Small intestine (tissue), 7 donors: ENCODE measurements at regions not wholly inside any gene's neighbourhood (a gene's known extent, or its start where the extent isn't known, plus 50 kb on each side); places are given as distances from the start of the nearest gene placed in this dataset.
"Not testable (repeated sequence)": the region's sequence is repeated elsewhere in the genome, so short reads cannot be mapped to it uniquely, and the experiment has no call there.

ENCODE experiments used
- DNase-seq, 2 donors: peaks; one replicate each; pipeline versions ENCODE4 v3.0.0 to v3.0.0-alpha.2; 2013
- FAIRE-seq: peaks from 2 replicates; lab custom pipeline; 2012; peaks lifted over from hg19 to GRCh38; lab: Jason Lieb, UNC
- H3K27ac ChIP-seq, 3 donors: one replicate each; pipeline ENCODE4 v1.5.1; 2013; ENCODE audit warnings: low read length in 2 of 3, mild to moderate bottlenecking in 2 of 3, control low read depth in 1 of 3, inconsistent platforms in 1 of 3, low read depth in 1 of 3, moderate library complexity in 1 of 3
- H3K27me3 ChIP-seq, 3 donors: one replicate each; pipeline ENCODE4 v1.6.1; 2013; ENCODE audit warnings: low read length in 3 of 3, inconsistent platforms in 1 of 3; ENCODE audit not compliant: control insufficient read depth in 3 of 3, insufficient read depth in 3 of 3
- H3K36me3 ChIP-seq, 3 donors: one replicate each; pipeline ENCODE4 v1.6.1; 2013; ENCODE audit warnings: low read length in 3 of 3, inconsistent platforms in 1 of 3, low read depth in 1 of 3, mild to moderate bottlenecking in 1 of 3, moderate library complexity in 1 of 3; ENCODE audit not compliant: control insufficient read depth in 3 of 3, insufficient read depth in 2 of 3
- H3K4me1 ChIP-seq, 3 donors: one replicate each; pipeline ENCODE4 v1.6.1; 2013; ENCODE audit warnings: low read length in 2 of 3, inconsistent platforms in 1 of 3, low read depth in 1 of 3, mild to moderate bottlenecking in 1 of 3, moderate library complexity in 1 of 3; ENCODE audit not compliant: control insufficient read depth in 3 of 3, insufficient read depth in 2 of 3
- H3K4me3 ChIP-seq, 3 donors: one replicate each; pipeline ENCODE4 v1.5.1; 2013; ENCODE audit warnings: low read length in 3 of 3, control low read depth in 1 of 3, inconsistent platforms in 1 of 3, low read depth in 1 of 3, mild to moderate bottlenecking in 1 of 3, moderate library complexity in 1 of 3
- H3K9me3 ChIP-seq, 2 donors: one replicate each; pipeline ENCODE4 v1.6.1; 2013; ENCODE audit warnings: low read depth in 1 of 2, low read length in 1 of 2; ENCODE audit not compliant: control insufficient read depth in 2 of 2, insufficient read depth in 1 of 2
- WGBS, 3 donors: extraction: QIAGEN DNeasy Blood & Tissue Kit; methylation state at CpG; one replicate each; pipeline ENCODE4 v1.1.7; 2013; 5-methylcytosine and 5-hydroxymethylcytosine counted together
- donor health status: healthy with polysubstance abuse.
- donor health status: control.
- donor health status: control.
- donor health status: Bipolar disorder and iron deficiency.
- donor health status: healthy.

- Histone ChIP-seq H3K27ac (no peak overlapping the region), H3K27me3 (no peaks in the 10 kb centered on the region), H3K9me3 (peaks cover 0 to 6% of the 10 kb centered on the region in 2 donors), H3K4me1 (peaks cover 0 to 4% (median under 1%) of the 10 kb centered on the region in 3 donors), H3K36me3 (no peaks in the 10 kb centered on the region), H3K4me3 (no peak overlapping the region)
- 86 to 97% (median 97%) methylated on average over 1 of the region's 1 CpG for WGBS, 3 donors
- no peak for DNase-seq
- FAIRE-seq = no peak
Observed at GRCh38 chr5:163910226-163910625, 404.8 kb downstream of the MAT2B start.

DNA sequence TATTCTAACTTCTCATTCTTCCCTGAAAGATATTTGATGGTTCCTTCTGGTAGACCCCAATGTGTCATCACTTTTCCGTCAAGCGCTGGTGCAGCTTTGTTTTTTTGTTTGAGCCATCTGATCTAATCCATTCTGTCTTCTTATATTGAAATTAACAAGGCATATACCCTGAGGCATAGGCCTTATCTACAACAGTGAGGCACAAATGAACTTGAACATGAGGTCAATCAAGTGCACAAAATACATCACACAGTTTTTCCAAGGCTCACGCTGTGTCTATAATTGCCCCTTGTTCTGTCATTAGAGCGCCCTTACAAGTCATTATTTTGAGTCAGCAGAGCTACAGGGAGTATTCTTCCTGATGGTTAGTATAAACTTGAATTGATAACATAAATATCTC, 406.6 kb downstream of the MAT2B start:
- Histone ChIP-seq H3K9me3 (no peaks in the 10 kb centered on the region), H3K27ac (no peak overlapping the region), H3K27me3 (no peaks in the 10 kb centered on the region), H3K4me3 (no peak overlapping the region), H3K4me1 (peaks cover 2 to 21% (median 9%) of the 10 kb centered on the region in 3 donors), H3K36me3 (no peaks in the 10 kb centered on the region)
- FAIRE-seq = no peak
- 74 to 84% (median 78%) methylated on average over 4 of the region's 4 CpGs for WGBS, 3 donors
- peak in 1 of 2 donors; percentile 5 for DNase-seq

DNA sequence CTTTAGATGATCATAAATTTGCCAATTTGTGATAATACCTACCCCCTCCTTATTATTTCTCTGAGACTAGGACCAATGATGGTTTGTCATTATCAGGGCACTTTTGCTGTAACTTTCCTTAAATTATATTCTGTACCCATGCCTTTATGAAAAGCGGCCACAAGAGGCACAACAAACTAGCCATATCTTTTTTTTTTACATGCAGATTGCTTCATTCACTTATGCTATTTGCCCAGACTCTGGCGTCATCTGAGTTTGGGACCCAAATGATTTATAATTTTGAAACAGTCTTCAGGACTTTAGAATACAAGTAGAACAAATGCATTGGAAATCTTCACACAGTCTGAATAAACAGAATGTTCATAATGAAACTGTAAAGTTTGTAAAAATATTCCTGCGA, 408.1 kb downstream of the MAT2B start:
- 63 to 81% (median 81%) methylated on average over 3 of the region's 3 CpGs for WGBS, 3 donors
- FAIRE-seq = no peak

DNA sequence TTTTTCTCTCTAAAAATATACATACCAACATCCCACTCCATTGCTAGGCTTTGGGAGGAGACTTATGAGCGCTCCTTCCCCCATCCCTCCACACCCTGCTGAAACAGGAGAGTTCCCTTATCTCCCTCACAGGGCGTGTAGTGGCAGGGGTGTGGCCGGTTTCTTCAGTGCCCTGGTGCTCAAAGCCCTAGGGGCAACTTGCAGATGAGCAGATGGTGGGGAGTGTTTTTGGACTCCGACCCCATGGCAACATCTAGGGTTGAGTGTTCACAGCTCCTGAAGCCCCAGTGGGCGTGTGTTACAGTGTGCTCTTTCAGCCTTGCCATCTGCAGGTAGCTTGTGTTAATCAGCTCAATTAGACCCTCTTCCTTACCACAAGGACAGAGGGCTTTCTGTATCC, 409.5 kb downstream of the MAT2B start:
- Histone ChIP-seq H3K4me1 (peaks cover 2 to 21% (median 9%) of the 10 kb centered on the region in 3 donors), H3K4me3 (no peak overlapping the region), H3K27ac (peak overlapping the region in 2 of 3 donors; percentile 59 to 90), H3K27me3 (no peaks in the 10 kb centered on the region), H3K9me3 (peaks cover 0 to 2% of the 10 kb centered on the region in 2 donors), H3K36me3 (no peaks in the 10 kb centered on the region)
- WGBS, 3 donors = 15 to 44% (median 20%) methylated on average over 5 of the region's 5 CpGs
- DNase-seq = peak; percentile 84 to 86
- no peak for FAIRE-seq

More for the DNA sequence above, 408.1 kb downstream of the MAT2B start:
- Histone ChIP-seq H3K4me3 (no peak overlapping the region), H3K27me3 (no peaks in the 10 kb centered on the region), H3K4me1 (peaks cover 2 to 21% (median 9%) of the 10 kb centered on the region in 3 donors), H3K27ac (no peak overlapping the region), H3K9me3 (no peaks in the 10 kb centered on the region), H3K36me3 (no peaks in the 10 kb centered on the region)
- no peak for DNase-seq

- H3K36me3 ChIP-seq = no peaks in the 10 kb centered on the region
- no peaks in the 10 kb centered on the region for H3K27me3 ChIP-seq
- peak; percentile 62 to 78 for DNase-seq
- H3K9me3 ChIP-seq = peaks cover 0 to 8% of the 10 kb centered on the region in 2 donors
- 20 to 50% (median 28%) methylated on average over 9 of the region's 9 CpGs for WGBS, 3 donors
- peaks cover 2 to 21% (median 9%) of the 10 kb centered on the region in 3 donors for H3K4me1 ChIP-seq
- no peak for FAIRE-seq
- peak overlapping the region; percentile 39 to 90 (median 59) for H3K27ac ChIP-seq
- no peak overlapping the region for H3K4me3 ChIP-seq
Observed at GRCh38 chr5:163915481-163915961, 410.1 kb downstream of the MAT2B start.

DNA sequence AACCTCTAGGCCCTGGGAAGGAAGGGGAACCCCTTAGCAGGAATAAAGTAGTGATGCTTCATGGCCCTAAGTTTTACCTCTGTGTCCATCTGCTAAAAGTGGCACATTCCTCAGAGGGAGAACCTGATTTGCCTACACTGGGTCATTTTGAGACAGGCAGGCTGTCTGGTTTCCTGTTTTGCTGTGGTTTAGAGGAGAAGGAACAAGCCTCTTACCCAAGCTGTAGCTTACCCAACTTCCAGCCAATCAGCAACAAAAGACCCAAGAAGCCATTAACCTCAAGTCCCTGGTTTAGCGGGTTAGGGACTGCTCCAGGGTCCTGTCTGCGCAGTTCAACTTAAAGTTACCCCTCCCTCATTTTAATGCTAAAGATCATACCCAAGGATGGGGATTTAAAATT, 411.0 kb downstream of the MAT2B start:
- Histone ChIP-seq H3K9me3 (peaks cover 0 to 9% of the 10 kb centered on the region in 2 donors), H3K4me1 (peaks cover 2 to 21% (median 9%) of the 10 kb centered on the region in 3 donors), H3K27ac (peak overlapping the region in 2 of 3 donors; percentile 59 to 90), H3K27me3 (no peaks in the 10 kb centered on the region), H3K36me3 (no peaks in the 10 kb centered on the region), H3K4me3 (no peak overlapping the region)
- FAIRE-seq = no peak
- WGBS, 3 donors = 56 to 84% (median 78%) methylated on average over 2 of the region's 2 CpGs
- DNase-seq = peak; percentile 8 to 25

GRCh38 chr5:163916861-163917260, 411.4 kb downstream of the MAT2B start:
- no peak for FAIRE-seq
- peak overlapping the region in 2 of 3 donors; percentile 59 to 63 for H3K27ac ChIP-seq
- peaks cover 2 to 21% (median 9%) of the 10 kb centered on the region in 3 donors for H3K4me1 ChIP-seq
- peaks cover 0 to 9% of the 10 kb centered on the region in 2 donors for H3K9me3 ChIP-seq
- 86 to 96% (median 95%) methylated on average over 1 of the region's 1 CpG for WGBS, 3 donors
- no peak for DNase-seq
- no peaks in the 10 kb centered on the region for H3K27me3 ChIP-seq
- no peak overlapping the region for H3K4me3 ChIP-seq
- no peaks in the 10 kb centered on the region for H3K36me3 ChIP-seq

DNA sequence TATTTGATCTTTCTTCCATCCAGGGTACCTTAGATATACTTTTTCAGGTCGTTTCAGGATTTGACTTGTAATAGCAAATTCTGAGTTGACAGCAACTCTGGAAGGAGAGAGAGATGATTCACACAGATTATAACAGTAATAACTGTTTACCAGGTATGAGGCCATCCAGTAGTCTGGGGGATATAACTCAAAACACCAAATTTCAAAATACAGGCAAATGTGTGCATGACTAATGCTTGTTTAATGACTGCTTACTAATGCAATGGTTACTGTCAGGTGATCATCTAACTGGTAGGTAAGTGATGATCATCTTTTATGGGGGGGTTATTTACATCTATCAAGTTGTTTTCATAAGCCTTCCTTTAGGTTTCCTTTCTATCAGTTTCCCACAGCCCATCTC, 412.3 kb downstream of the MAT2B start:
- Histone ChIP-seq H3K27ac (no peak overlapping the region), H3K36me3 (no peaks in the 10 kb centered on the region), H3K9me3 (peaks cover 0 to 9% of the 10 kb centered on the region in 2 donors), H3K27me3 (no peaks in the 10 kb centered on the region), H3K4me1 (peaks cover 2 to 21% (median 9%) of the 10 kb centered on the region in 3 donors), H3K4me3 (no peak overlapping the region)
- DNase-seq = no peak
- FAIRE-seq = no peak
- WGBS, 3 donors = 44 to 63% (median 50%) methylated on average over 1 of the region's 1 CpG

DNA sequence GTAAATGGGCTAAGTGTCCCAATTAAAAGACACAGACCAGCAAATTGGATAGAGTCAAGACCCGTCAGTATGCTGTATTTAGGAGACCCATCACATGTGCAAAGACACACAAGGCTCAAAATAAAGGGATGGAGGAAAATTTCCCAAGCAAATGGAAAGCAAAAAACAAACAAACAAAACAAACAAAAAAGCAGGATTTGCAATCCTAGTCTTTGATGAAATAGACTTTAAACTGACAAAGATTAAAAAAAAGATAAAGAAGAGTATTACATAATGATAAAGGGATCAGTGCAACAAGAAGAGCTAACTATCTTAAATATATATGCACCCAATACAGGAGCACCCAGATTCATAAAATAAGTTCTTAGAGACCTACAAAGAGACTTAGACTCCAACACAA, 429.6 kb downstream of the MAT2B start:
- not testable (repeated sequence) for H3K27me3 ChIP-seq, H3K36me3 ChIP-seq, FAIRE-seq, H3K27ac ChIP-seq, H3K4me1 ChIP-seq, H3K4me3 ChIP-seq, DNase-seq
- H3K9me3 ChIP-seq = peaks cover 0 to 10% of the 10 kb centered on the region in 2 donors
- 67 to 88% (median 77%) methylated on average over 1 of the region's 1 CpG for WGBS, 3 donors
